ENCODE measurements at regions not wholly inside any gene's neighbourhood (a gene's known extent, or its start where the extent isn't known, plus 50 kb on each side); places are given as distances from the start of the nearest gene placed in this dataset.

- TF ChIP-seq, protein P1, sequence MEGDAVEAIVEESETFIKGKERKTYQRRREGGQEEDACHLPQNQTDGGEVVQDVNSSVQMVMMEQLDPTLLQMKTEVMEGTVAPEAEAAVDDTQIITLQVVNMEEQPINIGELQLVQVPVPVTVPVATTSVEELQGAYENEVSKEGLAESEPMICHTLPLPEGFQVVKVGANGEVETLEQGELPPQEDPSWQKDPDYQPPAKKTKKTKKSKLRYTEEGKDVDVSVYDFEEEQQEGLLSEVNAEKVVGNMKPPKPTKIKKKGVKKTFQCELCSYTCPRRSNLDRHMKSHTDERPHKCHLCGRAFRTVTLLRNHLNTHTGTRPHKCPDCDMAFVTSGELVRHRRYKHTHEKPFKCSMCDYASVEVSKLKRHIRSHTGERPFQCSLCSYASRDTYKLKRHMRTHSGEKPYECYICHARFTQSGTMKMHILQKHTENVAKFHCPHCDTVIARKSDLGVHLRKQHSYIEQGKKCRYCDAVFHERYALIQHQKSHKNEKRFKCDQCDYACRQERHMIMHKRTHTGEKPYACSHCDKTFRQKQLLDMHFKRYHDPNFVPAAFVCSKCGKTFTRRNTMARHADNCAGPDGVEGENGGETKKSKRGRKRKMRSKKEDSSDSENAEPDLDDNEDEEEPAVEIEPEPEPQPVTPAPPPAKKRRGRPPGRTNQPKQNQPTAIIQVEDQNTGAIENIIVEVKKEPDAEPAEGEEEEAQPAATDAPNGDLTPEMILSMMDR (IDR thresholded peaks at IDR 0.05) = no peak
- no peak for TF ChIP-seq POLR2A (IDR thresholded peaks at IDR 0.05)
Measured at GRCh38 chr14:94974422-94974821, 182.9 kb downstream of the DICER1 start.

Measured in right lobe of liver (tissue), 4 donors.